ENCODE measurements at regions not wholly inside any gene's neighbourhood (a gene's known extent, or its start where the extent isn't known, plus 50 kb on each side); places are given as distances from the start of the nearest gene placed in this dataset.
"Not testable (repeated sequence)": the region's sequence is repeated elsewhere in the genome, so short reads cannot be mapped to it uniquely, and the experiment has no call there.

DNA sequence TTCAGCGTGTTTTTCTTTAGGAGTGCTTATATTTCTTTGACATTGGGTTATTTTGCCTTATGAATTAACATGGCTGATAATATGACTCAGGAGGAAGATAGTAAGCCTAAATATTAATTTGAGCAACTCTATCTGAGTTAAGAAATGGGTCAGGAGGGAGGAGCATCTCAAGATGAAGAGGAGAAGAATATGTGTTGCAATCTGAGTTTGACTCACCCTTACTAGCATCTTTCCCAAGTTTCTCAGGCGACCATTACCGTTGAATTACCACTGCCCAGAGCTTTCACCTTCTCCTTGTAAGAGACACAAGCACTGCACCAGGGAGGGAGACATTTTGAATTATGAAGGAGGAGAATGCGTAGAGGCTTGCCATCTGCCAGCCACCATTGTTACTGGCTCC is 138.3 kb upstream of the MYRIP start:
- H3K4me3 ChIP-seq (ENCODE audit: low read length) = no peak overlapping the region
- DNase-seq (ENCODE audit: low read depth) = peak; percentile 64
- TF ChIP-seq, protein P1, sequence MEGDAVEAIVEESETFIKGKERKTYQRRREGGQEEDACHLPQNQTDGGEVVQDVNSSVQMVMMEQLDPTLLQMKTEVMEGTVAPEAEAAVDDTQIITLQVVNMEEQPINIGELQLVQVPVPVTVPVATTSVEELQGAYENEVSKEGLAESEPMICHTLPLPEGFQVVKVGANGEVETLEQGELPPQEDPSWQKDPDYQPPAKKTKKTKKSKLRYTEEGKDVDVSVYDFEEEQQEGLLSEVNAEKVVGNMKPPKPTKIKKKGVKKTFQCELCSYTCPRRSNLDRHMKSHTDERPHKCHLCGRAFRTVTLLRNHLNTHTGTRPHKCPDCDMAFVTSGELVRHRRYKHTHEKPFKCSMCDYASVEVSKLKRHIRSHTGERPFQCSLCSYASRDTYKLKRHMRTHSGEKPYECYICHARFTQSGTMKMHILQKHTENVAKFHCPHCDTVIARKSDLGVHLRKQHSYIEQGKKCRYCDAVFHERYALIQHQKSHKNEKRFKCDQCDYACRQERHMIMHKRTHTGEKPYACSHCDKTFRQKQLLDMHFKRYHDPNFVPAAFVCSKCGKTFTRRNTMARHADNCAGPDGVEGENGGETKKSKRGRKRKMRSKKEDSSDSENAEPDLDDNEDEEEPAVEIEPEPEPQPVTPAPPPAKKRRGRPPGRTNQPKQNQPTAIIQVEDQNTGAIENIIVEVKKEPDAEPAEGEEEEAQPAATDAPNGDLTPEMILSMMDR (IDR thresholded peaks at IDR 0.05; ENCODE audit: insufficient read depth, low read depth, low read length, missing control alignments) = no peak

DNA sequence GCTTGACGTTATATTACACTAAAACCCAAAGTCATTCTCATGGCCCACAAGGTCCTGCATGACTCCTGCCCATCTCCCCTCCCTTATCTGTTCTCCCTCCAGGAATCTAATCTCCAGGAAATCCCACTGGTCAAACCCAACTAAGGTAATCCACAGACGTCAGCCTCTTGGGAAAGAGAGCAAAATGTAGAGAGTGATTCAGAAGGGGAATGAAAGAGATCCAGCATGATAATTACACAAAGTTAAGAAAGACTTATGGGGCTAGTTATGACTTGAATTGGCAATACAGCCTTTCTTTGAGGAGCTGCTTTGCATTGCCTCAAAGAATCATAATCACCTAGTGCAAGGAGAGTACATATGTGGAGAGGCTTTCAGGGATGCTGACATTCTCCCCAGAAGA is 137.8 kb upstream of the MYRIP start:
- TF ChIP-seq, protein P1 (IDR thresholded peaks at IDR 0.05; ENCODE audit: insufficient read depth, low read depth, low read length, missing control alignments) = no peak
- DNase-seq (ENCODE audit: low read depth) = peak; percentile 61
- no peak overlapping the region for H3K4me3 ChIP-seq (ENCODE audit: low read length)

DNA sequence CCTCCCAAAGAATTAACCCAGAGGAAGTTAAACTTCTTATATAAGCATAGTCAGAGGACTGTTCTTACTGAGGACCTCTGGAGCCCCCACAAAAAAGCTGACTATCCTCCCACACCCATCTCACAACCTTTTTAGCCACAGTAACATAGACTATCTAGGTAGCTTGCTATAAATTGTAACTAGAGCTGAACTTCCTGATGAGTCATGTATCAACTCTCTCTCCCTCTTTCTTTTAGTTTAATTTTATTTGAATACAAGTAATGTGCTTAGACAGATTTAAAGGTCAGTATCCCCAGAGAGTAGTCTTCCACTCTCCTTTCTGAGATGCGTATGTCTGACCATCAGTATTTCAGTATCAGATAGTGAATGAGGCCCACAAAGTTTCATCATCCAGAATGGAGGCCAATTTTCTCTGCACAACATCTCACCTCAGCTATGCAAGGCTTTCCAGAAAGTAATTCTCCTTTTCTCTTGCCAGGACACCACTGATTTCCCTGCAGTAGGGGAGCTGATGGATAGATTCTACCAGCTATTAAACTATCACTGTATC is 104.0 kb upstream of the MYRIP start:
- no peak overlapping the region for H3K4me3 ChIP-seq (ENCODE audit: low read length)

DNA sequence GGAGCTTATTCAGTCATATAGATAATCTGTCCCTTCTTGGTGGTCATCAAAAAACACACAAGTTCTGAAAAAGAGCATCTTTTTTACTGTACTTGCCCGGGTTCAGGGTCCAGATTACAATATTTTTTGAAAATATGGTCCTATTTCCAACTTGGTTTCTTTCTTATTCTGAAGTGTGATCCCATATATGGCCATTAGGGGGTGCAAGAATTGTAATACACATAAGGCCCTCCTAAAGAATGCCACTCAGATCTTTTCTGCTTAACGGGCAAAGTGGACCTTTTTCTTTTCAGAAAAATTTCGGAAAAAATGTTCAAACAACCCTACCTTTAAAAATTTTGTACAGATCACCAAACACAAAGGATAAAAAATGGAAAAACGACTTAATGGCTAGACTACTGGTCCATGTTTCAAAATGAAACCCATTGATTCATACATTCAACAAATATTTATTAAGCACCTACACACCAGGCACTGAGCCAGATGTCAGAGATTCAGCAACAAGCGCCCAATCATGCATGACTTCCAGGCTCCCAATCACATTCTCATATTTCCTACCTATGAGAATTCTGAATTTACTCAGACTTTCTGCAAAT is 102.0 kb upstream of the MYRIP start:
- TF ChIP-seq, protein P1 (IDR thresholded peaks at IDR 0.05; ENCODE audit: insufficient read depth, low read depth, low read length, missing control alignments) = peak; percentile 62
- no peak overlapping the region for H3K4me3 ChIP-seq (ENCODE audit: low read length)
- peak; percentile 42 for DNase-seq (ENCODE audit: low read depth)

More for the DNA sequence above, 104.0 kb upstream of the MYRIP start:
- no peak for DNase-seq (ENCODE audit: low read depth)
- TF ChIP-seq, protein P1 (IDR thresholded peaks at IDR 0.05; ENCODE audit: insufficient read depth, low read depth, low read length, missing control alignments) = no peak

DNA sequence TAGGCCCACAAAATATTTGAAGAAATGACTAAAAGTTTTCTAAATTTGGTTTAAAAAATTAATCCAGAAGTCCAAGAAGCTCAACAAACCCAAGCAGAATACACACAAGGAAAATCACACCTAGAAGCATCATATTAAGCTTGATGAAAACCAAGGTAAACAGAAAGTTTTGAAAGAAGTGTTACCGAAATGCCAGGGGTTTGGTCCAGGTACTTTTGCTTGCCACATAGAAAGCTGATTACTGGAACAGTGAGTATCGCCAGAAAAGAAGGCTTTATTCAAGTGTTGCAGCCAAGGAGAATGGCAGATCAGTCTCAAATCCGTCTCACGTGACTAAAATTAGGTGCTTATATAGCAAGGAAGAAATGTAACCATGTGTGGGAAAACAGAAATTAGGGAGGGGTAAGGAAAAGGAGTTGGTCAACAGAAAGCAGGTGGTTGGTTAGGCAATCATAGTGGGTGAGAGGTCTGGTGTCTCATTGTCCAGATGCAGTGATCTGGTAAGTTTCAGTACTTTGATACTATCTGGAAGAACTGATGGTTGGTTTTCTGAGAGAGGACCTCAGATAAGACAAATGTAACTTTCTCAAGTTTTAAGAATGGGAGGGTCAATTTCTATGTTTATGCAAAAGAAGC is 96.9 kb upstream of the MYRIP start:
- TF ChIP-seq, protein P1 (IDR thresholded peaks at IDR 0.05; ENCODE audit: insufficient read depth, low read depth, low read length, missing control alignments) = no peak
- no peak overlapping the region for H3K4me3 ChIP-seq (ENCODE audit: low read length)
- DNase-seq (ENCODE audit: low read depth) = no peak

DNA sequence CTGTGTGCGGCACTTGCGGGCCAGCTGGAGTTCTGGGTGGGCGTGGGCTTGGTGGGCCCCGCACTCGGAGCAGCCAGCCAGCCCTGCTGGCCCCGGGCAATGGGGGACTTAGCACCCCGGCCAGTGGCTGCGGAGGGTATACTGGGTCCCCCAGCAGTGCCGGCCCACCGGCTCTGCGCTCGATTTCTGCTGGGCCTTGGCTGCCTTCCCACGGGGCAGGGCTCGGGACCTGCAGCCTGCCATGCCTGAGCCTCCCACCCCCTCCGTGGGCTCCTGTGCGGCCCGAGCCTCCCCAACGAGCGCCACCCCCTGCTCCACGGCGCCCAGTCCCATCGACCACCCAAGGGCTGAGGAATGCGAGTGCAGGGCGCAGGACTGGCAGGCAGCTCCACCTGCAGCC is 96.1 kb upstream of the MYRIP start:
- not testable (repeated sequence) for DNase-seq (ENCODE audit: low read depth); H3K4me3 ChIP-seq (ENCODE audit: low read length)

DNA sequence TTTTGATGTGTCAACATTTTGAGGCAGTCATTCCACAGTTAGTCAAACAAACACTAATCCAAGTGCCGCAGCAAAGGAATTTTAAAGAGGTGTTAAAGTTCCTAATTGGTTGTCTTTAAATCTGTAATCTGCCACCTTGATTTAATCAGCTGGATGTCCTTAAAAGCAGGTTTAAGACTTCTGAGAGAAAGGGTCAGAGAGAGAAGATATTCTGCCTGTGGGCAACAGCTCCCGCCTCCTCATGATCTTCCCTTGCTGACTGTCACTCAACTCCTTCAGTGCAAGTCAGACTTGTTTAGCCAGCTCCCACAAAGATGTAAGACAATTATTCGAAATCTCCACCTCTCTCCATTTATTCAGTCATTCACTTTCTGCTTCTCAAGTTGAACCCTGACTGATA is 92.6 kb upstream of the MYRIP start:
- peak; percentile 61 for DNase-seq (ENCODE audit: low read depth)
- TF ChIP-seq, protein P1 (IDR thresholded peaks at IDR 0.05; ENCODE audit: insufficient read depth, low read depth, low read length, missing control alignments) = no peak
- no peak overlapping the region for H3K4me3 ChIP-seq (ENCODE audit: low read length)
